ENCODE measurements at regions not wholly inside any gene's neighbourhood (a gene's known extent, or its start where the extent isn't known, plus 50 kb on each side); places are given as distances from the start of the nearest gene placed in this dataset.
"Not testable (repeated sequence)": the region's sequence is repeated elsewhere in the genome, so short reads cannot be mapped to it uniquely, and the experiment has no call there.

DNA sequence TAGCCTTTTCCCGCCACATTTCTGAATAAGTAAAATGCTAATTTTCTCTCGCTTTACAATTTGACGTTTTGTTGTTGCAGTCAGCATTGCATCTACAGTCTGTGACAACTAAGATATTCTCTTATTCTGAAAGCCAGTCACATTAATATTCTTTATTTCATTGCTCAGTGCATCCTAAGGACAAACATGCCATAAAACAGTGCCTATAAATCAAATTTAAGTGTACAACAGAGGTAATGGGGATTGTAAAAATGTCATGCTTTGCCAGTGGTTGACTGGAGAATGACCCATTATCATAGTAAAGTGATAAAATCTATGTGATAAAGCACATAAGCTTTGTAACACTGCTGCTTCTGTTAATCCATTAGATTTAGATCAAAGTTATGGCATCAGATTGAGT lies 1850.0 kb upstream of the ACO1 start:
- no peak for DNase-seq (ENCODE audit: low spot score)

DNA sequence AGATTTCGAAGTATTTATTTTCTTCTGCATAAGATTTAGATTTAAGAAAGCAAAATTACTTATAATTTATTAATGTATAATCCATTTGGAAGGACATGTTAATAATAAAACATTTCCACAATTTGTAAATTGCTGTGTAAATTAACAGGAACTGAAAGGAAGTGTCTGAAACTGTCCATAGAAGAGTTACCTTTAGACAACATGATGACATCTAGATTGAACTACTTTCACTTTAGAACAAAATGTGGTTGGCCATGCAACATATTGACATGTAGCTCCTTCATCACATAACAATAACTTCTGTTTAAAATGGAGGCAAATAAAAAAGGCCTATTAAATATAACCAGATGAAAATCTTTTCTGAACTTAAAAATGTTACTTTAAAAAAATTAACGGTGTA lies 1849.5 kb upstream of the ACO1 start:
- DNase-seq (ENCODE audit: low spot score) = no peak

DNA sequence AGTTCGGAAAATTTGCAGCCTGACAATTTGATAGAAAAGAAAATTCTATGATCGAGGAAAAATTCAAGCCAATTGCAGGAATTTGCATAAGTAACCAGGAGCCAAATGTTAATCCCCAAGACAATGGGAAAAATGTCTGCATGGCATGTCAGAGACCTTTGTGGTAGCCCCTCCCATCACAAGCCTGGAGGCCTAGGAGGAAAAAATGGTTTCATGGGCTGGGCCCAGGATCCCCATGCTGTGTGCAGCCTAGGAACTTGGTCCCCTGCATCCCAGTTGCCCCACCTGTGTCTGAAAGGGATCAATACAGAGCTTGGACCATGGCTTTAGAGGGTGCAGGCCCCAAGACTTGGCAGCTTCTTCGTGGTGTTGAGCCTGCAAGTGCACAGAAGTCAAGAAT lies 1847.9 kb upstream of the ACO1 start:
- DNase-seq (ENCODE audit: low spot score) = no peak

DNA sequence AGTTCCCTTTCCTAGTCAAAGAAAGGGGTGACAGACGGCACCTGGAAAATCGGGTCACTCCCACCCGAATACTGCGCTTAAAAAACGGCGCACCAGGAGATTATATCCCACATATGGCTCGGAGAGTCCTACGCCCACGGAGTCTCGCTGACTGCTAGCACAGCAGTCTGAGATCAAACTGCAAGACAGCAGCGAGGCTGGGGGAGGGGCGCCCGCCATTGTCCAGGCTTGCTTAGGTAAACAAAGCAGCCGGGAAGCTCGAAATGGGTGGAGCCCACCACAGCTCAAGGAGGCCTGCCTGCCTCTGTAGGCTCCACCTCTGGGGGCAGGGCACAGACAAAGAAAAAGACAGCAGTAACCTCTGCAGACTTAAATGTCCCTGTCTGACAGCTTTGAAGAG lies 1844.7 kb upstream of the ACO1 start:
- not testable (repeated sequence) for DNase-seq (ENCODE audit: low spot score)

DNA sequence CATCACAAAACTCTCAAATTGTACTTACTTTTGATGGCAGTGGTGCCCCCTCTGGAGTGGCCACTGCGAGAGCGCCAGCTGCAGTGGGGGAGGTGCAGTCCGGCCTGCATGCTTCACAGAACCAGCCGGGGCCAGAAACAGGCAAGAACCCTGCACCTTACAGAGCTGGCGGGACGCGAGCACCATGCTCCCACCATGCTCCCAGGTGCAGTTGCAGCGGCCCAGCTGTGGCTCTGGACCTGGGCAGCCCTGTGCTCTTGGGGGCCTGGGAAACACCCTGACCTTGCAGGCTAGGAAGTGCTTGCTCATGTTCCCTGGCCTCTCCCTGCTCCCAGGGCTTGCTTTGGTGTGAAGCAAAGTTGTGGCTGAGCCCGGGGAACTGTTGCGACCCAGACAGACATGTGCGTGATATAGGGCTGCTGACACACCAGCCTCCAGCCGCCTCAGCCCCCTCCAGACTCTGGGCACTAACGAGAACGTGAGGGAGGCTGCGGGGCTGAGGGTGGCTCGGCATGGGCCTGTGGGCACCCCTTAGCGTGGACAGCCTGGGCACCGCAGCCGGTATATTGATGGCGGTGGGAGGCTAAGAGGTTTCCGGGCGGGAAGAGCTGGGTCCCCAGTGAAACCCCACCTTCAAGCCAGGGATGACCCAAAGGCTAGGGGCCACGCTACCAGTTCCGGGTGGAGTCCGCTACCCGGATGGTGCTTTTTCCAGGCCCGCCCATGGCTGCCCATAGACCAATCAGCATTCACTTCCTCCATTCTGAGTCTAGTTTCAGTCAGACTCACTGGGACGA lies 1809.9 kb upstream of the ACO1 start:
- DNase-seq (ENCODE audit: low spot score) = no peak

DNA sequence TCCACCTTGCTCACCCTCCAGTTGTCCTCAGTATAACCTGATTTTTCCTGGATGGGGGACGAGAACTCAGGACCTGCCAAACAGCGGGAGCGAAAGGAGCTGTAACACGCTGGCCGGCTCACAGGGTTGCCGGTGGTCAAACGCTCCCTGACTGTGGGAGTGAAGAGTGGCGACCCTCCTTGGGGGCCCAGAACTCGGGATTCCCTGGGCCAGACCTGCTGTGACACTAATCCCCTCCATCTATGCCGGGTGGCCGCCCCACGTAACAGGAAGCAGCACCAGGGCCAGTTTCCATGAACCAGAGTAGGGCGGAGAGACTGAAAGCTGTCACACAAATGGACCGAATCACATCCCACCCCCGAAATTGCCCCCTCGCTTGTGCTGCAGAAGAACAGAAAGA lies 1809.2 kb upstream of the ACO1 start:
- DNase-seq (ENCODE audit: low spot score) = no peak

DNA sequence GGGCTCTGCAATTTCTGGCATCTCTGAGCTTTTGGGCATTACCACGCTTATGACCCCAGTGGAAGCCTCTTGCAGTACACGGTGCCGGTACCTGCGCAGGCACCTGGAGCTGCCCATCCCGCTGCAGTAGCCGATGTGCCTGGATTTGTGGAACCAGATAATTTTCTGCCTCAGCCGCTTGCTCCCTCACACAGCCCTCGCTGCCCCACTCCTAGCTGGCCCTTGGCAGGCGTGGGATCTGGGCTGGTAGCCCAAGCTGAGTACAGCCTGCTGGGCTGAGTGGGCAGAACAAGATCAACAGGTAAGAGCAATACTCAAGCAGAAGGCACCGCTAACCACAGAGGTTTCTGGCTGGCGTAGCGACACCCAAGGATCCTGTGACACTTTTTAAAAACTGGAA lies 1808.8 kb upstream of the ACO1 start:
- no peak for DNase-seq (ENCODE audit: low spot score)

DNA sequence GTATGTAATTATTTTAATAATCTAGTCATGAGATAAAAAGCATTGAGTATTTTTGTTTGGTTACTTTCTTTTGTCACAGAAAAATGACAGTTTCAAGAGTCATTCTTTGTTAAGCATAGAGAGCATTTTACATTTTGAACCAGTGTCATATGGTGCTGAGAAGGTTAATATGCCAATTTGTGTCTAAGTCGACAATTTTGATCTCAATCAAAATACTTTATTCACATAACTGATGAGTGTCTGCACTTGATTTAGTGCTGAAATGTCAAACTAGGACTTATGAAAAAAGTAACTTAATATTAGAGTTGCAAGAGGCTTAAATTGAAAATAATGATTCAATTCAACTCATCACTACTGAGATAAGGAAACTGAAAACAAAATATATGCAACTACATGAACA lies 1804.6 kb upstream of the ACO1 start:
- DNase-seq (ENCODE audit: low spot score) = no peak

DNA sequence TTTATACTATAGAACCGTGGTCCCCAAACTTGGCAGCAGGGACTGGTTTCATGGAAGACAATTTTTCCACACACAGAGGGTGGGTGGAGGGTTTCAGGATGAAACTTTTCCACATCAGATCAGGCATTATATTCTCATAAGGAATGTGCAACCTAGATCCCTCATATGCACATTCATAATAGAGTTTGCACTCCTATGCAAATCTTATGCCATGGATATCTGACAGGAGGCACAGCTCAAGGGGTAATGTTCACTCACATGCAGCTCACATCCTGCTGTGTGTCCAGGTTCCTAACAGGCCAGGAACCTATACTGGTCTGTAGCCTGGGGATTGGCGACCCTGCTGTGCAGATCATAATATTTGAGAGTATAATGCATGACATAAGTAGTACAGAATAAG lies 1802.2 kb upstream of the ACO1 start:
- DNase-seq (ENCODE audit: low spot score) = no peak

DNA sequence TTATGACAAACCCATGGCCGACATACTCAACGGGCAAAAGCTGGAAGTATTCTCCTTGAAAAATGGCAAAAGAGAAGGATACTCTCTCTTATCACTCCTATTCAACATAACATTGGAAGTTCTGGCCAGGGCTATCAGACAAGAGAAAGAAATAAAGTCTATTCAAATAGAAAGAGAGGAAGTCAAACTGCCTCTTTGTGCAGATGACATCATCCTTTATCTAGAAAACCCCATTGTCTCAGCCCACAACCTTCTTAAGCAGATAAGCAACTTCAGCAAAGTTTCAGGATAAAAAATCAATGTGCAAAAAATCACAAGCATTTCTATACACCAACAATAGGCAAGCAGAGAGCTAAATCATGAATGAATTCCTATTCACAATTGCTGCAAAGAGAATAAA lies 1799.9 kb upstream of the ACO1 start:
- DNase-seq (ENCODE audit: low spot score) = no peak

DNA sequence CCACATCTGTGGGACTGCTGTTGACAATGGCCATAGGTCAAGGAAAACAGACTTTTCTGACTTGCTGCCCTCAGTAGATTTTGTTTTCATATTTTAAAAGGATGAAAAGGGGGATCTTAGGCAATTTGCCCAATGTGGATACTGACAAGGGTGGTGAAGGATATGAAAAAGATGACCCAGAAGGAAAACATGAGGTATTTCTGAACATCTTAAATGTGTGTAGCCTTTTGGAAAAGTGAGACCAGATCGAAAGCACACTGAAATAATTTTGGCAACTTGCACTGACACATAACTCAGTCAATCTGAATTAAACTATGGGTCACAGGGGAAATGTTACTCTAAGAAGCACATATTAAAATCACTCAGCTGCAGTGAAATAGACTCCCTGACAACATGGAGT lies 1793.0 kb upstream of the ACO1 start:
- no peak for DNase-seq (ENCODE audit: low spot score)

DNA sequence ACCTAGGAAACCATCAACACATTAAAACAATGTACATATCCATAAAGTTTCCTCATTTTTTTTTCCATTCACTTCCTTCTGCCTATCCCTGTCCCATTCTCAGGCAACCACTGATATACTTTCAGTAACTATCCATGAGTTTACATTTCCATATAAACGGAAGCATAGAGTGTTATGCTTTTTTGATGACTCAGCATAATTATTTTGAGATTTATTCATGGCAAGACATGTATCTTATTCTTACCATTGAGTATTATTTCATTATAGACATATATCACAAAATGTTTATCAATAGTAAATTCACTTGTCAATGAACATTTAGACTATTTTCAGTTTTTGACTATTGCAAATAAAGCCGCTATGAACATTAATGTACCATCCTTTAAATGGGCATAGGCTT lies 1786.8 kb upstream of the ACO1 start:
- no peak for DNase-seq (ENCODE audit: low spot score)

DNA sequence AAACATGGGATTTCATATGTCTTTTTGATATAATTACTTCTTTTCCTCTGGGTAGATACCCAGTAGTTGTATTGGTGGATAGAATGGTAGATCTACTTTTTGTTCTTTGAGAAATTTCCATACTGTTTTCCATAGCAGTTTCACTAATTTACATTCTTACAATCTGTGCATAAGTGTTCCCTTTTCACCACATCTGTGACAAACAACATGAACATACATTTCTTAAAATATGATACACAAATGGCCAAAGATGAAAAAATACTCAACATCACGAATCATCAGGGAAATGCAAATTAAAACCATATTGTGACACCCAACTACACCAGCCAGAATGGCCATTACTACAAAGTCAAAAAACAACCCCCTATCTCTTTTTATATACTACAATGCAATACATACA lies 1778.5 kb upstream of the ACO1 start:
- no peak for DNase-seq (ENCODE audit: low spot score)

DNA sequence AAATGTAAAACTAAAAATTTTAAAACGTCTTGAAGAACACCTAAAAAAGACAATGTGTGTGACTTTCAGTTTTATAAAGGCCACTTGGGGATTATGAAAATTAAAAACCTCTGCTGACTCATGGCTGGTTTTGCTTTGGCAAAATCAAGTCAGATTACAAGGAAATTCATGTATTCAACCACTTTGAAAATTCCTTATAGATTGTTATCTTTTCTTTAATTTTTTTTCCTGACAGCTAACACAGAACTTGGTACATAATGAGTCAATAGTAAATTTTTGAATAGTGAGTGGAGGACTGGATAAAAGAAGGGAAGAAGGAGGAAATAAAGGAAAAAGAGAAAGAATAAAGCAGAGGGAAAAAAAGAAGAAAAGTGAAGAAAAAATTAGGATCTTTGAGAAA lies 1774.7 kb upstream of the ACO1 start:
- no peak for DNase-seq (ENCODE audit: low spot score)

DNA sequence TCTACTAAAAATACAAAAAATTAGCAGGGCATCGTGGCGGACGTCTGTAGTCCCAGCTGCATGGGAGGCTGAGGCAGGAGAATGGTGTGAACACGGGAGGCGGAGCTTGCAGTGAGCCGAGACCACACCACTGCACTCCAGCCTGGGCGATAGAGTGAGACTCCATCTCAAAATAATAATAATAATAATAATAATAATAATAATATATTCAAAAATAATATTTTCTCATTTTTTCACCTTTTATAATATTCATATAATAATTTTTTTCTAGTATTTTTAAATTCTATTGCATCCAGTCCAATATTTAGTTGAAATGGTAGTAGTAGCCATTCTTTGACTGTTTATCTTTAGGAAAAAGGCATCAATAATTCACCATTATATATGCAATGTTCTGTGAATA lies 1767.7 kb upstream of the ACO1 start:
- not testable (repeated sequence) for DNase-seq (ENCODE audit: low spot score)

DNA sequence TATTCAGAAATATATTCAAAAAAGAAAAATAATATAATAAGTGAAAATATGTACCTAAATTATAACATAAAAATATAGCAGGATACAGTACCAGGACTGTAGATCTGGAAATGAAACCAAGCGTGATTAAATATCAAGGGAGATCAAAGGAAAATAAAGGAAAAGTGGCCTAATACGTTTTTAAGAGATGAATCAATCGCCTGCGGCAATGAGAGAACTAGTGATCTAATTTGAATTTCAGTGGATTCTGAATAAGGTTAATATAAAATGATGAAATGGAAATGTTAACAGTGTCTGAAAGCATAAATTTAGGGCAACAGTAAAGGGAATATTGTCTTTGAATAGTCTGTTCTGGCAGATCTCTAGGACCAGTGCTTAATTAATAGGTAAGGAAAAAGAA lies 1761.9 kb upstream of the ACO1 start:
- no peak for DNase-seq (ENCODE audit: low spot score)

DNA sequence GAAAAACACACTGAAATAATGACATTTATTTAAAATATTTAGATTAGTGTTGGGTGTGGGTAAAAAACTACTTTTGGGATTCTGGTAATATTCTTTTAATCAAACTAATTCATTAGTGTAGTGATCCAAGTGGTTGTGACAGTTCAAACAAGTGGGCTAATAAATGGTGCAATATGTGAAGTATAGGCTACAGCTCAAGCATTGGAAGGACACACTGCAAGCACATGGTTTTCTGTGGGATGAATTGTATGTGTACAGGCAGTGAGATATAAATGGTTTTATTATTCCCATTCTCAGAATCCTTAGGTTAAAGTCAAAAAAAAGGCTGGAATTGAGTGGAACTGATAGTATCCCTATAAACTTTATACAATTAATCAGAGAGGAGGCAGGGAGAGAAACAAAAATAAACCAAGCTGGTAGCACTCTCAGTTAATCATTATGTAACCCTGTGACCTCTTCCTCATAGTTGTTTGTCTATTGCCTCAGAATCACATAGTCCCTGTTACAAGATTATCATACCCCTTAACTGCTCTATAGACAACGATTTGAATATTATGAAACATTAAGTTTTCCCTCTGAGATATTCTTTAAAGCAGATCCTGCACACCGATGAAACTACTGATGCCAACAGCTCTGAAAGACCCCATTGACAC lies 1755.4 kb upstream of the ACO1 start:
- no peak for DNase-seq (ENCODE audit: low spot score)

DNA sequence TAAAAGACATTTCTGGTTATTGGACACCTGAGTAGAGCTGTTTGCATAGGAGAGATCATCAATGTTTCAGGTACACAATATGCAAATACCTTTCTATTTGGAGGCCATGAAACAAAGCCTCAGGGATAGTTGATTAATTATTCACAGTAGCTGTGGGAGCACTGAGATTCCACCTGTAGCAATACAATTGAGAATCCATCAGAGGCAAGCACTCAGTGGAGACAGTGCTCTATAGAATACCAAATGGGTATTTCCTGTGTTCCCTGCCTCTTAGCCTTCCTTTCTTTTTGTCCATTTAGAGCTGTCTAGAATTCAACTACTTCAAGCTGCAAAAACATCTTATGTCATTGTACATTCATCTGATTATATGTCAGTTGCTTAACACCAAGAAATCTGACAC lies 1754.0 kb upstream of the ACO1 start:
- DNase-seq (ENCODE audit: low spot score) = no peak

DNA sequence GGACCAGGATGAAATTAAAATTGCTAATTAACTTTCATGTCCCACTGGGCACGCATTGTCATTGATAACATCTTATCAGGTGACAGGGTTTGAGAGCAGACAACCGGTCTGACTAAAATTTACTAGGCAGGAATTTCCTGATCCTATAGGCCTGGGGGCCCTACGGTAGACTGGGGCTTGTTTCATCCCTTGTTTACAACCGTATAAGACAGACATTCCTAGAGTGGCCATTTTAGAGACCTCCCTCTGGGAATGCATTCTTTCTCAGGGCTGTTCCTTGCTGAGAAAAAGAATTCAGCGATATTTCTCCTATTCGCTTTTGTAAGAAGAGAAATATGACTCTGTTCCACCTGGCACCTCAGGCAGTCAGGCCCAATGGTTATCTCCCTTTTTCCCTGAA lies 1737.8 kb upstream of the ACO1 start:
- DNase-seq (ENCODE audit: low spot score) = not testable (repeated sequence)

DNA sequence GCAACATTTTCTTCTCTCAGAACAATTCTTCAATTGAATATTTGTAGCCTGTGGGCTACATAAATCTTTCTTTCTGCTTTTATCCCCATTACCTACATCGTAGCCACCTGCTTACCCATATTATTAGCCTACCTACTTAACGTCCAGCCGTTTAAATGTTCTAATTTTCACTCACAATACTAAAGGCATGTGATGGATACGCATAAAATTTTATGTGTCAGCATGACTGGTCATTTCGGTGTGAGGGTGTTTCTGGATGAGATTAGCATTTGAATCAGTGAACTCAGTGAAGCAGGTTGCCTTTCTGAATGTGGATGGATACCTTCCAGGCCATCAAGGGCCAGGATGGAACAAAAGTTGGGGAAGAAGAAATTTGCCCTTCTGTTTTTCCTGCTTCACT lies 1722.5 kb upstream of the ACO1 start:
- DNase-seq (ENCODE audit: low spot score) = no peak

DNA sequence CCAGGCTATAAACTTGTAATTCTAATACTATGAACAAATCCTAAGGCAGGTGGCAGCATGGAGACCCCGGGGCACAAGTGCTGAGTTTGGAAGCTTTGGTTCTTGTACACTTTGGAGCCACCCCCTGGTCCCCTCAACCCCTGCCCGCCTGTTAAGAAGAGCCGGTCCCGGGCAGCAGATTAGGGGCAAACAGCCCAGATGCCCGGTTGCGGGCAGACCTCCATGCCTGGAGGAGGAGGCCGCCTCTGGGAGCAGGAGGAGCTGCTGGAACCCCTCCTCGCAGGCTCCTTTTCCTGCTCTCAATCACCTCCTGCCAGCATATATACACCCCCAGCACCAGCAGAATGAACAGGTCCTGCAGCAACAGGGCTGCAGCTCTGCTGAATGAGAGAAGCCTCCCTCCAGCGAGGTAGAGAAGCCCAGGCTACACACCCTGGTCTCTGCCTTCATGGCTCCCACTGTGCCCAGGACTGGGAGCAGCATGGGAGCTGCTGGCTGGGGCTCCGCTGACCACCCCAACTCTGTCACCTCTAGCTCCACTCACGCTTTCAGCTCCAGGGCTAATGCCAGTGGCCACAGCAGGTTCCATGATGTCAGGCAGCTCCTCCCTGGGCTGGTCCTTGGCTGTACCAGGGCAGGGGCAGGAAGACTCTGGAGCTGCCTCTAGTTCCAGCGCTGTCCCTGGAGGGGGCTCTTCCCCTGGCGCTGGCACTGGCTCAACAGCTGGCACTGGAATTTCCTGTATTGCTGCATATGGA lies 1713.5 kb upstream of the ACO1 start:
- DNase-seq (ENCODE audit: low spot score) = no peak

DNA sequence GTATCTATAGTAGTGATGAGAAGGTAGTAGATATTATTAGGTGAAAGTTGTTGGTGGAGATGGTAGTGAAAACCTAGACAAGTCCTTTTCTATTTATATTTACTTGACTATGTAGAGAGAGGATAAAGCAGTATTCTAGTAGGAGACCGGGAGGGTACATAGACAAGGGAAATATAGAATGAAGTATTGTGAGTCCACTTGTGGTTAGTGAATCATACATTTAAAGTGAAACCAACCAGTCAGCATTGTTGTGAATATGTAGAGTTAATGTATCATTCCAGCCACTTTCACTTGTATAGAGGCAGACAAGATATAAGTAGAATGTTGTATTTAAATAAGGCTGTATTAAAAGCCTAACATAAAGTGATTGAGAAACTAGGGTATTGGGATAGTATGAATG lies 1711.3 kb upstream of the ACO1 start:
- no peak for DNase-seq (ENCODE audit: low spot score)

DNA sequence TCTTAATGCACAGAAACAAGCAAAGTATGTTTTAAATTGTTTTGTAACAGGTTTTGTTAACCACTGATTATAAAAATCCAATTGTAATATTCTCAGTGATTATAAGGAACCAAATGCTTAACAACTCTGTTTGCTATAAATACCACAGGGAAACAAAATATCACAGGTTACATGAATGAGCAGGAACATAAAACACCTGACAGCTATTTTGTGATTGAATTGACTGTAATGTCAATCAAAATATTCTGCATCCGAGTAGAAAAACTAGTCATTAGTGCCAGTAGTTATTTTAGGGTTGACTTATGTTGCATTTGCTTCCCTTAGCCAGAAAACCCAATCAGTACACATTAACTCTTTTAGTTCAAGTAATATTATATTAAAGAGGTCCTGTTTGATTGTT lies 1707.8 kb upstream of the ACO1 start:
- no peak for DNase-seq (ENCODE audit: low spot score)

Measured in AG08396 (cell line).